NCI-H2029 treated with DMSO at 0.1 percent for 48 hours (cell line): ENCODE measurements at regions not wholly inside any gene's neighbourhood (a gene's known extent, or its start where the extent isn't known, plus 50 kb on each side); places are given as distances from the start of the nearest gene placed in this dataset.
"Not testable (repeated sequence)": the region's sequence is repeated elsewhere in the genome, so short reads cannot be mapped to it uniquely, and the experiment has no call there.

Experiments
- DNase-seq: peaks from one replicate; lab custom pipeline; 2025; lab: John Stamatoyannopoulos, UW

DNA sequence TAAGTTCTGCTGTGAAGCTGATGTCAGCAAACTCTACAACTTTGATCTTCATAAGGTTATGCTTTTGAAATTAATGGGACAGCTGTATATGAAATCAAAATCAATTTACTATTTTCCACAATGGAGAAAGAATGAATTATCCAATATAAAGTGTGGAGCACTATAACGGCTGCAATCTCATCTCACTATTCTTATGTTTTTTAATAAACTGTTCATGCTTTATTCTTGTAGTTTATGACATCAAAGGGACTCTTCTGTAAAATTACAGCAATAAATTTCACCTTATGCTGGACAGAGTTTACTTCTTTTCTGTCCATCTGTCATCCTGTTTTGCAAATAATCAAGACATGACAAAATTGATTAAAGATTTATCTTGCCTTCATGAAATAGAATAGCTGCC is 192.5 kb downstream of the TECRL start:
- DNase-seq: no peak

DNA sequence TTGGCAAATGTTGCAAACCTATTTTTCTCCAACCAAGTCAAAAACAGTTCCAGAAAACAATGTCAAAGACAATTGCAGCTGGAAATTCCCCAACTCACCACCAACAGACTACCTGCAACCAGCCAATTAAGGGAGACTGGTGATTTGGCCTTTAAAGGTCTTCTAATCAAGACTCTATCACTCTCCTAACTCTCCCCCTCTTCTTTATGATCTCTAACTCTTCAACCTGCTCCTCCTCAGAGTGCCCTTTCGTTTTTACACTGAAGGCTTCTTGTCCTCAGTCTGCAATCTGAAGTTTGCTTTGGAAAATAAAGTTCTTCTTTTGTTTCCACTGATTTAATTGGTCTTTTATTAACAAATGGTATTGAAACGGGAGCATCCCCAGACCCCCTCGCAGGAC is 203.9 kb downstream of the TECRL start:
- no peak for DNase-seq

DNA sequence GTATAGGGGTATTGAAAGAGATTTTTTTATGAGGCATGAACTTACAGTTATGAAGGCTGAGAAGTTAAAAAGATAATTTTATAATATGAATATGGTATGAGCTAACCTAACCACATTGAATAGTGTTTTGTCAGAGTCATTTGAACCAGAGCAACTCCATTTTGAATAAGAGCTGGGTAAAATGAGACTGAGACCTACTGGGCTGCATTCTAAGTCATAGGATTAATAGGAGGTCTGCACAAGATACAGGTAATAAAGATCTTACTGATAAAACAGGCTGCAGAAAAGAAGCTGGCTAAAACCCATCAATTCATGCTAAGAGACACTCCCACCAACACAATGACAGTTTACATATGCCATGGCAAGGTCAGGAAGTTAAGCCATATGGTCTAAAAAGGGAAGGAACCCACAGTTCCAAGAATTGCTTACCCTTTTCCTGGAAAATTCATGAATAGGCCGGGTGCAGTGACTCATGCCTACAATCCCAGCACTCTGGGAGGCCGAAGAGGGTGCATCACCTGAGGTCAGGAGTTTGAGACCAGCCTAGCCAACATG is 209.2 kb downstream of the TECRL start:
- DNase-seq: no peak

DNA sequence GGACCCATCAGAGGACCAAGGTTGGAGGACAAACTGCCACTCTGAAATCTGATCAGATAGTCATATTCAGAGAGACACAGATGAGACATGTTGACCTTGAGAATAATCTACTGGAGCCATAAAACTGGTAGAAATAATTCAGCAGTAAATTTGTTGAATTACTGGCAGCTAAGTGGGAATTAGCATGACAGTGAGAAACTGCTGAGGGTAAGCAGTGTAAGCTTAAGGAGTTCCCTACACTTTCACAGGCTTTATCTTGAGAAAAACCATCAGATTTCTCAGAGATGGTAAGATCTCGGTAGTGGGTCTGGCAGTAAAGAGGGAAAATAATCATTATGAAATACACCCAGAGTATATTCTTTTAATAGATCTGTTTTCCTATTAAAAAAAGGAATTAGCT is 213.7 kb downstream of the TECRL start:
- DNase-seq: no peak

DNA sequence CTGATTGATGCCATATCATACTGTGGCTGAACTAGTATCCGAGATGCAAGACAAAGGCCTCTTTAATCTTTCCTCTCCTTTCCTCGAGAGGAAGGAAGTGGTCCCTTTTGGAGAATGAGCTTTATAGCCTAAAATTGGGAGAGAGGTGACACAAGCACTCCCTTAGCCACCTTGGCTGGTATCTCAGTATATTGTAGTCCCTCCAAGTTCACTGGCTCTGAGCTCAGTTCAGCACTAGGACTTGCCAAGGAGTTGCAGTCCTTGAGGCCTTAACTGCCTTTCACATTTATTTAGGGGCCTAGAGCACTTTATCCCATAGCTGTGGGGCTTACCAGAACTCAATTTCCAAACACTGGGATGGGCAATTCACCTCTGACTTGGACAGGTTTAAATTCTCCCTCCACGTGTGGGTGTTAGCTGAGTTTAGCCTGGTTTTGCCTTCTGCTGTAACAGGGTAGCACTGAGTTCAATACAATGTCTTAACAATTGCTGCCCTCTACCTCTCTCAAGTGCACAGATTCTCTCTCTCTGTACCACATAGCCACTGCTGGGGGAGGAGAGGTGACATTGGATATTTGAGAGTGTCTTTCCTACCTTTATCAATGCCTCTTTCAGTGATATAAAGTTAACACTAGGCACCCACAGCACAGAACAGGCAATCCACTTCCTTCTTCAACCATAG is 216.4 kb downstream of the TECRL start:
- DNase-seq: no peak

DNA sequence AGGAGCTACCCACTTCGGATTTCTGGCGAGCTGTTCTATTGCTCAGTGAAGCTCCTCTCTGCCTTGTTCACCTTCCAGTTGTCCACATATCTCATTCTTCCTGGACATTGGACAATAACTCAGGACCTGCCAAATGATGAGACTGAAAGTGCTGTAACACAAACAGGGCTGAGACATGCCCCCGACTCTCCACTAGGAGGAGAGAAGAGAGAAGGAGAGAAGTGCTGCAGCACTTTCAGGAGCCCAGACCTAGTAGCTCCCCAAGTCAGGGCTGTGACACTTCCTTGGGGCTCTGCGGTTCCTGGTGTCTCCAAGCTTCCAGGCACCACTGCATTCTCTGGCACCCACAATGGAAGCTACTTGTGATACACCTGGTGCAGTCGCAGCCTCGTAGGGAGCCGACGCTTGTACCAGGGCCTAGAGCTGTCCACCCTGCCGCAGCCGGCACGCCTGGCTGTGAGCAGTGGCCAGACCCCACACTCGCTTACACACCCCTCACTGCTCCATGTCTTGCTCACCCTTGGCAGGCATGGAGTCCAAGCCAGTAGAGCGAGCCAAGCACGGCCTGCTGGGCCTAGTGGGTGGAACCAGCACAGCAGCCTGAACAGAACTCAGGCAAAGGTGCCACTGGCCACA is 234.9 kb downstream of the TECRL start:
- no peak for DNase-seq

DNA sequence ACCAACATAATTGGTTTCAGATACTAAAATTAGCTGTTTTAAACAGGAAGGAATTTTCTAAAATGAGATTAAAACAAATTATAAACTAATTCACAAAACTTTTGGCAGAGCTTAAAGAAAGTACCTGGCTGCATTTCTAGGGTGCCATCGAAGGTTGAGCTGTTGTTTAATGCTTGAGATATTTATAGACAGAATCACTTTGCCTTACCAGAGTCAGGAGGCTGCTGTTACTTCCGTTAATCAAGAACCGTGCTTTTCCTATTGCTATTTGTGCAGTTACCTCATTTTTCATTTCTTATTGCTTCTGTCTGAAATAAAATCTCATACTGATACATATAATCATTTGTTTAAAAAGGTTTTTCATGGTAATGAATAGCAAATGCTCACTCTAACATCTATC is 242.9 kb downstream of the TECRL start:
- no peak for DNase-seq

DNA sequence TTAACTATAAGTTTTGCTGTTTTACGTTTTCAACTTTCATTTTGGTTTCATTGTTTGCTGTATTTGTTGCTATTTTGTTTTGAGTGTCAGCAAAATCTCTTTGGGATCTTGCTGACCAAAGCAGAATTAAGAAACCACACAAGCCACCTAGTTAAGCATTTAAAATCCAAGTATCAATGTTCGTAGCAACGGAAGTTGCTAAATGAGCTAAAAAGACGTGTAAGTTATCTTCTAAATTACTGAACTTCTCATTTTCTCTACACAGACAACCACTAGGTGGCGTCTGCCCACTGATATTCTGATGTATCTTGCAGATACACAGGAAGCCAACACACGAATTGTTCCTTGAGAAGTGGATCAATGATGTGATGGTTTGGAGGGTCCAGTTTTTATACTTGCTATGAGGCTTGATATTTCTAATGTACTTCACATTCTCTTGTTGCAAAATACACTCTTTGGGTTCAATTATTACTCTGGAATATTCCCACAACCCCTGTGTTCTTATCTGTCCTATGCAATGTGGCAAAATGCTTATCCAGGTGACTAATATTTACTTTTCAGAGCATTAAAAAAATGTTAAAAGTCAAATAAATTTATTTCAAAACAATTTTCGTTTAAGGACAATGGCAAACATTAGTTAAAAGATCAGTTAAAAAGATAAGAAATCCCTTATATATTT is 250.5 kb downstream of the TECRL start:
- DNase-seq: no peak

DNA sequence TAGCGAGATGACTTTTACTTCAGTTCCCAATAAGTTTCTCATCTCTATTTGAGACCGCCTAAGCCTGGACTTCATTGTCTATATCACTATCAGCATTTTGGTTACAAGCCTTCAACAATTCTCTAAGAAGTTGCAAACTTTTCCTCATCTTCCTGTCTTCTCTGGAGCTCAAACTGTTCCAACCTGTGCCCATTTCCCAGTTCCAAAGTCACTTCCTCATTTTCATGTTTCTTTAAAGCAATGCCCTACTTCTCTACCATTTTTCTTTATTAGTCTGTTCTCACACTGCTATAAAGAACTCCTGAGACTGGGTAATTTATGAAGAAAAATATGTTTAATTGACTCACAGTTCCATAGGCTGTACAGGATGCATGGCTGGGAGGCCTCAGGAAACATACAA is 251.9 kb downstream of the TECRL start:
- DNase-seq: no peak

DNA sequence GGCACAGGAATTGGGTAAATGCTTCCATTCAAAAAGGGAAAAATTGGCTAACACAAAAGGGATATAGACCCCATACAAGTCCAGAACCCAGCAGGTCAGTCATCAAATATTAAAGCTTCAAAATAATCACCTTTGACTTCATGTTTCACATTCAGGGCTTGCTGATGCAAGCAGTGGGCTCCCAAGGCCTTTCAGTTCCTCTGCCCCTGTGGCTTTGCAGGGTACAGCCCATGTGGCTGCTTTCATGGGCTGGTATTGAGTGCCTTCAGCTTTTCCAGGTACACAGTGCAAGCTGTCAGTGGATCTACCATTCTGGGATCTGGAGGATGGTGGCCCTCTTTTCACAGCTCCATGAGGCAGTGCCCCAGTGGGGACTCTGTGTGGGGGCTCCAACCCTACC is 253.0 kb downstream of the TECRL start:
- DNase-seq: no peak

DNA sequence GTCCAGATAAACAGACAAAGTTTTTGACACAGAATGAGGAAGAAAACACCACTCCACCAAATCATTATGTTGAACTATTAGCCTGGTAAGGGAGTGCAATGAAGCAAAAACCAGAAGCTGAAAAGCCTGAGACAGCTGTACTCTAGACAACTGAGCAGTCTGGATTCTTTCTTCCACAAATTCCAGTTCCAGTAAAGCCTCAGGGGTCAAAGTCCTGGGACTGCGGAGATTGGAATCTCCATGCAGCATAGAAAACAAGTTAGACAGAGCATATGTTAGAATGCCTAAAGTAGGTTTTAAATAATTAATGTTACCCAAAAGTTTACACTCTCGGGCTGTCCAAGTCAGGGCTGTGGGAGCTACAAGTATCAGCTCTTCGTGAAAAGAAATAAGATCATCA is 263.2 kb downstream of the TECRL start:
- no peak for DNase-seq

DNA sequence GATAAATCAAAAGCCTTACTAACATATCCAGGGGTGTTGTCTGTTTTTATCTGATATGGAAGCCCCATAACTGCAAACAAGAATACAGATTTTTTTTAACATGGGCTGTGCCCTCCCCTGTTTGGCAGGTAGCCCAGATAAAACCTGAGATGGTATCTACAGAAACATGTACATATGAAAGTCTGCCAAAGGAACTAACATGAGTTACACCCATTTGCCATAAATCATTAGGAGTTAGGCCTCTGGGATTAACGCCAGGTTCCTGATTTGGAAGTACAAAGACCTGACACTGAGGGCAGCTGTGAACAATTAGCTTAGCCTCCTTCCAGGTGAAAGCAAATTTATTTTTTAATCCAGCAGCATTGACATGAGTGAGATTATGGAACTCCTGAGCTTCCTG is 264.3 kb downstream of the TECRL start:
- no peak for DNase-seq

DNA sequence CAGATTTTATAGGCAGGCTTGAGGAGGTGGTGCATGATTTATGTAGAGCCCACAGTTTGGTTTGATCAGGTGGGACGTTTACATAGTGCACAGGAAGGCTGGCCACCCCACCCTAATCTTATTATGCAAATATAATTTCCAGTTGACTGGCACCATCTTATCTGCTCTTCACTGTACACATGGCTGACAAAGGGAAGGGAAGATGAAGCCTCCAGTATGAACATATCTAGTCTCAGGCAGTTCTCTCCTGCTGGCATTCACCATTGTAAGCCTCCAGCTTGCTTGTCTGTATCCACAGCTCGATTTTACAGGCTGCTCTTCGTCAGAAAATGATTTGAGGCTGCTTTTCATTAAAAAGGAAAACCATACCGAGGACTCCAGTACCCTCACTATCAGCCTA is 278.3 kb downstream of the TECRL start:
- DNase-seq: no peak

DNA sequence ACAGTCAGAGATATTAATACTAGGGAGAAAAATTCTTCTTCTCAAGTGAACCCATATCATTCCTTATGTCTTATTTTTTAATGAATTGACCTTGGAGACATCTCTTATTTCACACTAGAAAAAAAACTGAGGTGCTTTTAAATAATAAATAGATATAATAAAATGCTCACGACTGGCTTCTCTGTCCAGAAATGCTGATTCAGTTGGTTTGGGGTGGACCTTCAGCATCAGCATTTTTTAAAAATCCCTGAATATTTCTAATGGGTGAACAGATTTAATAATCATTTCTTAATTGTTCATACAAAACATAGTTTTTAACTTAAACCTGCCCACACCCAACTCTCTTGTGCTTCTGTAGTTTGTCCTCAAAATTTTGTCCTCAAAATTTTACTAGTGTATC is 283.9 kb downstream of the TECRL start:
- DNase-seq: no peak

DNA sequence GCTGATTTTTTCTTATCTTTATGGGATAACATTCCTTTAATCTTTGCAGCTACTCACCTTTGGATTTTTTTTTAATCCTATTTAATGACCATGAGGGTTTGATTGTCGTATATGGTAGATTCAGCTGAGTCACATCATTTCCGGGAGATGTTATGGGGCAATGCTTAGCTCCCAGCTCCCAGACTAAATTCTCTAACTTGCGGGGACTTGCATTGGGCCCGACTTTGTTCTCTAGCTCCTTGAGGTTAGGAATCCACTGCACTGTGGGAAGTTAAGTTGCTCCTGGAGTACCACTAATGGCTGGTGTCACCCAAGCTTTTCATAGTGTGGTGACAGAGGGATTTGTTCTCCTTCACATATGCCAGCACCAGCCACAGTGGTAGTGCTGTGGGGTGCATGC is 287.4 kb downstream of the TECRL start:
- no peak for DNase-seq

DNA sequence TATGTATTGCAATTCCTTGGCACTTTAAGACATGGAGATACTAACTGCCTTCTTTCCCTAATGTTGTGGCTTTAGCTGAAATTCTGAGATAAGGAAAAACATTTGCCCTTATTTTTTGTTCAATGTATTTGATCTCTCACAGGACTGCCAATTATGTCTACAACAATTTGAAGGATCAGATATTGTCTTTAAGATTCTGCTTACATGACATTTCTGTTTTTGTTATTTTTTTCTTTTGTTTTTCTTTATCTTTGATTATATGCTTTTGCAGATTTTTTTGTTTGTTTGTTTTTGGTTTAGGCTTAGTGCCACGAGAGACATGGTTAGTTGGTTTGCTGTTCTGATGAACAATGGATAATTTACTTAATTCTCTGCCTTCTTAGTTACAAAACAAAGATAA is 303.3 kb downstream of the TECRL start:
- DNase-seq: no peak

DNA sequence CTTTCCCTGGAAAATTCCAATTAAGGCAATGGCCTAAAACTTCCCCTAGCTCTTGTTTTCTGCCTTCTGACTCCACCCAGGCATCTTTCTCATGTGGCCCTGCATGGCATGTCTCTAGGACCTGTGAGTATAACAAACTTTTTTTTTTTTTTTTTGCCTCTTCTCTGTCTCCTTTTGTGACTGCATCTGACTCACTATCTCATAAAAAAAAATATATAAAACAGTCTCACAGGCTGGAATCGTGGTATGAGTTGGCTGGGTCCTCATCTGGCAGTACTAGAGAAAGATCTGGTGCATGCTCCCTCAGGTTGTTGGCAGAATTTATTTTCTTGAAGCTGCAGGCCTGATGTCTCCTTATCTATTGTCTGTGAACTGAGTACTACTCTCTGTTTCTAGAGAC is 313.9 kb downstream of the TECRL start:
- no peak for DNase-seq

DNA sequence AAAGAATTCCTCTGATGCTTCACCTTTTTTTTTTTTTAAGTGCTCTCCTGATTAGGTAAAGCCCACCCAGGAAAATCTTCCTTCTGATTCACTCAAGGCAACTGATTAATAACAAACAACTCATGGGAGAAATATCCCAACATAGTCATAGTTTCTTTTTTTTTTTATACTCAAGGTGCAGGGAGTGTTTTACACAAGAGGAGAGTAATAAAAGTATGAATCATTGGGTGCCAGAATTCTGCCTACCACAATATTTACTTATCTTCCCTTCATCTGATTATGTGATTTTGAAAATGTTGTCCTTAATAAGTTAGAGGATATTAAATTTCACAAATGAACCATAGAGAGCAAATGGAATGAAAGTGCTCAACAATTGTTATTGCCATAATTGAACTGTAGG is 329.9 kb downstream of the TECRL start:
- no peak for DNase-seq

DNA sequence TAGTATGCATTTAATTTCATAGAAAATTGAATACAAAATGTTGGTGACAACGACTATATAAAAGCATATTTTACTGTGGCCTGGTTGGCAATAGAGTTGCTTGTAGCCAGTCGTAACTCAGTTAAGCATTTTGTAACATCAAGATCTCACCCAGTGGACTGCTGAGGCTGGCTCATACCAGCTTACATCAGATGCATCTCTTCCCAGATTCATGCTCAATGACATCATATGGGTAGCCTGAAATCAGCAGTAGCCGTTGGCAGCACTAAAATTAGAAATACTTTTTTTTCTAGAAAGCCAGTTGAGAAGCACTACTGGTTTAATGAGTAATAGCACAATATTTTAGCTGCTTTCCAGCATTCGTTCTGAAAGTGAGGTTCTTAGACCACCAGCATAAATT is 341.2 kb downstream of the TECRL start:
- DNase-seq: no peak

DNA sequence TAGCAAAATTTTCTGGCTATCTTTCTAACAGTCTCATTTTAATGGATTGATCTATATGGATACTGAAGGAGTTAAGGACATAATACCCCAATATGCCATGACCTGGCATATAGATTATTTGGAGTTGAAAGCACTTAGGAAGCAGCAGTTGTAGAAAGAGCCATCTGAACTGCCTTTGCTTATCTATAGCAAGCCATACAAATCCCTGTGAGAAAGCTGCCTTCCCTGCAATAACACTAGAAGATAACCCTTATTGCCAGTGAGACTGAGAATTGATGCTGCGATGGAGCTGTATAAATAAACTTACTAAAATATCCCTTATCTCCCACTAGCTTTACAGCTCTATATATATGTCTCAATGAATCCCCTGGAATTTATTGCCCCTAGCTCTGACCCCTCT is 346.3 kb downstream of the TECRL start:
- DNase-seq: no peak

DNA sequence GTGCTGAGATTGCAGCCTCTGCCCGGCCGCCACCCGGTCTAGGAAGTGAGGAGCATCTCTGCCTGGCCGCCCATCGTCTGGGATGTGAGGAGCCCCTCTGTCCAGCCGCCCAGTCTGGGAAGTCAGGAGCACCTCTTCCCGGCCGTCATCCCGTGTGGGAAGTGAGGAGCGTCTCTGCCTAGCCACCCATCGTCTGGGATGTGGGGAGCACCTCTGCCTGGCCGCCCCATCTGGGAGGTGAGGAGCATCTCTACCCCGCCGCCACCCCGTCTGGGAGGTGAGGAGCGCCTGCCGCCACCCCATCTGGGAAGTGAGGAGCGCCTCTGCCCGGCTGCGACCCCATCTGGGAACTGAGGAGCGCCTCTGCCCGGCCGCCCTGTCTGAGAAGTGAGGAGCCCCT is 372.2 kb downstream of the TECRL start:
- DNase-seq: not testable (repeated sequence)

DNA sequence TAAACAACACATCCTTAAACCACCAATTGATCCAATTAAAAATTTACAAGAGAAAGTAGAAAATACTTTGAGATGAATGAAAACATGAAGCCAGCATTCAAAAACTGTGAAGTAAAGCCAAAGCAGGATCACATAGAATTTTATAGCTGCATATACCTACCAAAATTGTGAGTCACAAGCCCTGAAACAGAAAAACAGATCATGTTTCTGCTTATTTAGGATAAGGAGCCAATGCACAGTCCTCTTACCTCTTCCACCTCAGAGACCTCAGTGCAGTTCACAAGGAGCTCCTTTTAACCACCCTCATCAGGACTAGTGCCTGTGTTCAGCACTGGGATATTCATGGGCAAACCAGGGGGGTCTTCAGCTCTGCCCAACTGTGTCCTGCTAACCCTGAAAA is 386.7 kb downstream of the TECRL start:
- no peak for DNase-seq

DNA sequence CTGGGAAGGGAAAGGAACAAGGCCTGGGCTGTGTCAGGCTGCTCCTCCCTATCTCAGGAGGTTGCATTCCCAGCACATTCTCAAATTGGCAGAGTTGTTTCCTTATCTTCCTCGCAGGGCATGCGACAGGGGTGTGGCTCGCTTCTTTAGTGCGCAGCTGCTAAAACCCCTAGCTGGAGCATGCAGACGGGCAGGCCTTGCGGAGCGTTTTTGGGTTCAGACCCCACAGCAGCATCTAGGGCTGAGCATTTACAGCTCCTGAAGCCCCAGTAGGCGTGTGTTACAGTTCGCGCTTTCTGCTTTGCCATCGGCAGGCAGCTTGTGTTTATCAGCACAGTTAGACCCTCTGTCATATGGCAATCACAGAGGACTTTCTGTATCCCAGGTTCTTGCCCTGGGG is 392.4 kb downstream of the TECRL start:
- no peak for DNase-seq
